HepG2 (cell line): ENCODE measurements at regions not wholly inside any gene's neighbourhood (a gene's known extent, or its start where the extent isn't known, plus 50 kb on each side); places are given as distances from the start of the nearest gene placed in this dataset.

Source experiments
- CREB1 ChIP-seq, 2 experiments: fragments of 450-650 bp in 1 of 2; IDR thresholded peaks; 2 replicates each; pipeline ENCODE4 v1.6.1; 2016 to 2017; ENCODE audit warnings: control low read depth in 1 of 2, mild to moderate bottlenecking in 1 of 2, missing compliant biosample characterization in 1 of 2, missing genetic modification characterization in 1 of 2
- HDAC1 ChIP-seq: sonication (generic); formaldehyde crosslinking; IDR thresholded peaks from 2 replicates; pipeline ENCODE4 v1.5.1; 2020; ENCODE audit warnings: mild to moderate bottlenecking, missing genetic modification reagents
- HMG20B ChIP-seq: conservative IDR thresholded peaks from 2 replicates; pipeline ENCODE4 v1.6.1; 2016; ENCODE audit warnings: missing genetic modification reagents, missing compliant biosample characterization
- KIAA2018 ChIP-seq: sonication (generic); formaldehyde crosslinking; IDR thresholded peaks from 2 replicates; pipeline ENCODE4 v1.5.0; 2020; ENCODE audit warnings: mild to moderate bottlenecking, missing genetic modification reagents, borderline replicate concordance
- MED1 ChIP-seq: sonication (generic); formaldehyde crosslinking; IDR thresholded peaks from 2 replicates; pipeline ENCODE4 v1.4.0; 2020; ENCODE audit warnings: missing genetic modification reagents
- NFE2 ChIP-seq: sonication (generic); formaldehyde crosslinking; IDR thresholded peaks from 2 replicates; pipeline ENCODE4 v1.4.0; 2020; ENCODE audit warnings: missing genetic modification reagents
- NFKB2 ChIP-seq: sonication (generic); formaldehyde crosslinking; IDR thresholded peaks from 2 replicates; pipeline ENCODE4 v1.4.0; 2020; ENCODE audit warnings: missing genetic modification reagents, borderline replicate concordance
- NR1H2 ChIP-seq: sonication (generic); formaldehyde crosslinking; IDR thresholded peaks from 2 replicates; pipeline ENCODE4 v1.8.1; 2022; ENCODE audit warnings: low read depth, missing genetic modification reagents, borderline replicate concordance
- POLR2AphosphoS5 ChIP-seq: IDR thresholded peaks from 2 replicates; pipeline ENCODE4 v1.6.1; 2012; ENCODE audit warnings: low read depth, low read length
- RFX1 ChIP-seq: fragments of 450-650 bp; IDR thresholded peaks from 2 replicates; pipeline ENCODE4 v1.6.1; 2017
- SALL2 ChIP-seq: sonication (generic); formaldehyde crosslinking; IDR thresholded peaks from 2 replicates; pipeline ENCODE4 v1.8.1; 2023; ENCODE audit warnings: mild to moderate bottlenecking, missing genetic modification reagents, inconsistent platforms
- SMC3 ChIP-seq: IDR thresholded peaks from 2 replicates; pipeline ENCODE4 v1.6.1; 2011; ENCODE audit warnings: low read length, improper control_type of control experiment
- SNRNP70 ChIP-seq: fragments of 200-400 bp; formaldehyde crosslinking; IDR thresholded peaks from 2 replicates; pipeline ENCODE4 v1.6.1; 2017; ENCODE audit warnings: mild to moderate bottlenecking, low read depth, low read length, moderate library complexity
- SUZ12 ChIP-seq: fragments of 150-350 bp; IDR thresholded peaks from 2 replicates; pipeline ENCODE4 v1.6.1; 2014; ENCODE audit warnings: low read depth, low read length
- ZFP1 ChIP-seq: IDR thresholded peaks from 2 replicates; pipeline ENCODE4 v1.6.1; 2016
- ZNF101 ChIP-seq: sonication (generic); formaldehyde crosslinking; IDR thresholded peaks from 2 replicates; pipeline ENCODE4 v1.4.0; 2020; ENCODE audit warnings: mild to moderate bottlenecking, low read depth, missing genetic modification reagents, borderline replicate concordance
- ZNF136 ChIP-seq: sonication (generic); formaldehyde crosslinking; IDR thresholded peaks from 2 replicates; pipeline ENCODE4 v1.8.1; 2022; ENCODE audit warnings: low read depth, mild to moderate bottlenecking, moderate library complexity, missing genetic modification reagents
- ZNF263 ChIP-seq: sonication (generic); formaldehyde crosslinking; IDR thresholded peaks from 2 replicates; pipeline ENCODE4 v1.4.0; 2020; ENCODE audit warnings: missing genetic modification reagents
- ZNF543 ChIP-seq: sonication (generic); formaldehyde crosslinking; IDR thresholded peaks from 2 replicates; pipeline ENCODE4 v1.4.0; 2020; ENCODE audit warnings: mild to moderate bottlenecking, missing genetic modification reagents
- ZNF782 ChIP-seq: sonication (generic); formaldehyde crosslinking; IDR thresholded peaks from 2 replicates; pipeline ENCODE4 v1.4.0; 2020; ENCODE audit warnings: missing genetic modification reagents, mild to moderate bottlenecking, borderline replicate concordance
- ZNF790 ChIP-seq: sonication (generic); formaldehyde crosslinking; IDR thresholded peaks from 2 replicates; pipeline ENCODE4 v1.8.0; 2022; ENCODE audit warnings: missing genetic modification reagents, mild to moderate bottlenecking, borderline replicate concordance
- TF ChIP-seq, protein P1 (sequence below): IDR thresholded peaks from 2 replicates; pipeline ENCODE4 v1.6.1; 2016; ENCODE audit warnings: control low read depth
- TF ChIP-seq, protein P2 (sequence below): sonication (generic); formaldehyde crosslinking; conservative IDR thresholded peaks from 2 replicates; pipeline ENCODE4 v1.8.1; 2023; ENCODE audit warnings: missing genetic modification reagents

DNA sequence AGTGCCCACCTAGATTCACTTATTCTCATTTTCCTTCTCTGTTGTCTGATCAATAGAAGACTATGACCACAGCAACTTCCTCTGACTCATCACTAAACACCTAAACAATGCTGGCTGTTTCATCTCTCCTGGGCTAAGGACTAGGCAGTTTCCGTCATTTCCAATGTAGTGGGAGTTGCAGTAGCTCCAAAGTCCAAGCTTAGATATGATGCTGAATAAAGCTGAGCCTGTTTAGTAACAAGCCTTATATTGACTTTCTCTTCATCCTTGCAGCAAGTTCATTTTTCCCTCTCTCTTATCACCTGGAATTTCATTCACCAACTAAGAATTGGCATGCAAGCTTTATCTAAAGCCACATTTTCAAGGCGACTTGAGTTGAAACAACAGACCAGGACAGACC lies 53.5 kb upstream of the PCDH9 start (continued):
- no peak; the same call in 1 of the 2 replicates for TF ChIP-seq CREB1 (IDR thresholded peaks at IDR 0.05)
- 0 out of 2 replicates have a peak, but pooled peaks have one; percentile 36 for TF ChIP-seq CREB1 (CRISPR knock-in tag; IDR thresholded peaks at IDR 0.05)
- no peak for TF ChIP-seq ZFP1 (CRISPR knock-in tag)
- no peak for TF ChIP-seq ZNF790 (CRISPR knock-in tag)
- TF ChIP-seq SNRNP70, result no peak
- TF ChIP-seq POLR2AphosphoS5, result no peak
- no peak for TF ChIP-seq SMC3
- no peak for TF ChIP-seq RFX1
- TF ChIP-seq, protein P1, sequence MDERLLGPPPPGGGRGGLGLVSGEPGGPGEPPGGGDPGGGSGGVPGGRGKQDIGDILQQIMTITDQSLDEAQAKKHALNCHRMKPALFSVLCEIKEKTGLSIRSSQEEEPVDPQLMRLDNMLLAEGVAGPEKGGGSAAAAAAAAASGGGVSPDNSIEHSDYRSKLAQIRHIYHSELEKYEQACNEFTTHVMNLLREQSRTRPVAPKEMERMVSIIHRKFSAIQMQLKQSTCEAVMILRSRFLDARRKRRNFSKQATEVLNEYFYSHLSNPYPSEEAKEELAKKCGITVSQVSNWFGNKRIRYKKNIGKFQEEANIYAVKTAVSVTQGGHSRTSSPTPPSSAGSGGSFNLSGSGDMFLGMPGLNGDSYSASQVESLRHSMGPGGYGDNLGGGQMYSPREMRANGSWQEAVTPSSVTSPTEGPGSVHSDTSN (CRISPR knock-in tag), result no peak
- no peak for TF ChIP-seq HDAC1 (CRISPR knock-in tag)
- TF ChIP-seq MED1, result no peak
- TF ChIP-seq SALL2 (CRISPR knock-in tag), result no peak
- no peak for TF ChIP-seq NFKB2 (CRISPR knock-in tag)
- no peak for TF ChIP-seq KIAA2018 (CRISPR knock-in tag)
- no peak for TF ChIP-seq NR1H2 (CRISPR knock-in tag)
- no peak for TF ChIP-seq ZNF263
- TF ChIP-seq, protein P2, sequence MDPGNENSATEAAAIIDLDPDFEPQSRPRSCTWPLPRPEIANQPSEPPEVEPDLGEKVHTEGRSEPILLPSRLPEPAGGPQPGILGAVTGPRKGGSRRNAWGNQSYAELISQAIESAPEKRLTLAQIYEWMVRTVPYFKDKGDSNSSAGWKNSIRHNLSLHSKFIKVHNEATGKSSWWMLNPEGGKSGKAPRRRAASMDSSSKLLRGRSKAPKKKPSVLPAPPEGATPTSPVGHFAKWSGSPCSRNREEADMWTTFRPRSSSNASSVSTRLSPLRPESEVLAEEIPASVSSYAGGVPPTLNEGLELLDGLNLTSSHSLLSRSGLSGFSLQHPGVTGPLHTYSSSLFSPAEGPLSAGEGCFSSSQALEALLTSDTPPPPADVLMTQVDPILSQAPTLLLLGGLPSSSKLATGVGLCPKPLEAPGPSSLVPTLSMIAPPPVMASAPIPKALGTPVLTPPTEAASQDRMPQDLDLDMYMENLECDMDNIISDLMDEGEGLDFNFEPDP (CRISPR knock-in tag), result no peak
- TF ChIP-seq SUZ12, result no peak
- TF ChIP-seq ZNF782, result no peak
- no peak for TF ChIP-seq ZNF136 (CRISPR knock-in tag)
- no peak for TF ChIP-seq NFE2 (CRISPR knock-in tag)
- TF ChIP-seq HMG20B (CRISPR knock-in tag), result no peak
- TF ChIP-seq ZNF101, result no peak
- no peak for TF ChIP-seq ZNF543 (CRISPR knock-in tag)
